ENCODE measurements at regions not wholly inside any gene's neighbourhood (a gene's known extent, or its start where the extent isn't known, plus 50 kb on each side); places are given as distances from the start of the nearest gene placed in this dataset.

DNA sequence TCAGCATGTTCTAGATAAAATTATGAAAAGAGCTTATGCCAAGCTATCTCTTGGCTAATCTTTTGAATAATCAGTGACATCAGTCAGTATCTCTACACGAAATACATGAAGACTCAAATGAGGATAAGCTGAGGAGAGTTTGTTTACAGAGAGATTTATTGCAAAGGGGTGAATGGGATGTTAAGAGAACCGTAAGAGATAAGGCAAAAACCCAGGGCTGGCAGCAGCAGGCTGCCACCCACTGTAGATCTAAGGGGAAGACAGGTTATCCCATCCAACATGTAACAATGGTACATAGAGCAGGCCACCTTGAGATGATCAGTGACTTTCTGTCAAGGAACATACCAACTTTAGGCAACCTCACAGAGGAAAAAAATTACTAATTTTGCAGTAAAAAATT lies 432.1 kb upstream of the NR3C2 start:
- H3K79me2 ChIP-seq (ENCODE audit: insufficient read depth): no peaks in the 10 kb centered on the region
- TF ChIP-seq EZH2 (IDR thresholded peaks at IDR 0.05; ENCODE audit: insufficient read depth, poor library complexity, severe bottlenecking) (no peak), EZH2phosphoT487 (IDR thresholded peaks at IDR 0.05; ENCODE audit: insufficient read depth, low read depth) (no peak)
- H3K27me3 ChIP-seq (replicated peaks; ENCODE audit: insufficient read depth): no peaks in the 10 kb centered on the region
- no peaks in the 10 kb centered on the region for H3K36me3 ChIP-seq (ENCODE audit: low read depth)
- no peak overlapping the region for H2AFZ ChIP-seq
- no peaks in the 10 kb centered on the region for H3K4me1 ChIP-seq (ENCODE audit: insufficient read depth)
- whole genome bisulfite sequencing, 2 experiments (ENCODE audit: low coverage in 1 of 2, low lambda C conversion rate in 2 of 2, missing lambda C conversion rate in 2 of 2): 11 to 14% methylated on average over 2 of the region's 2 CpGs
- in situ Hi-C loops (cut with MboI): no loop called here
- no peak overlapping the region for H3K27ac ChIP-seq
- no peak overlapping the region for H3K4me2 ChIP-seq (ENCODE audit: unreplicated experiment)
- H3K4me3 ChIP-seq: no peak overlapping the region
- no peaks in the 10 kb centered on the region for H3K9me2 ChIP-seq (ENCODE audit: insufficient read depth)
- no peak overlapping the region for H3K9ac ChIP-seq
- H3K9me3 ChIP-seq (ENCODE audit: low read depth): no peaks in the 10 kb centered on the region
- no peak for DNase-seq
- no peaks in the 10 kb centered on the region for H3F3A ChIP-seq (ENCODE audit: insufficient read depth)
- H4K20me1 ChIP-seq (ENCODE audit: insufficient read depth): no peaks in the 10 kb centered on the region

DNA sequence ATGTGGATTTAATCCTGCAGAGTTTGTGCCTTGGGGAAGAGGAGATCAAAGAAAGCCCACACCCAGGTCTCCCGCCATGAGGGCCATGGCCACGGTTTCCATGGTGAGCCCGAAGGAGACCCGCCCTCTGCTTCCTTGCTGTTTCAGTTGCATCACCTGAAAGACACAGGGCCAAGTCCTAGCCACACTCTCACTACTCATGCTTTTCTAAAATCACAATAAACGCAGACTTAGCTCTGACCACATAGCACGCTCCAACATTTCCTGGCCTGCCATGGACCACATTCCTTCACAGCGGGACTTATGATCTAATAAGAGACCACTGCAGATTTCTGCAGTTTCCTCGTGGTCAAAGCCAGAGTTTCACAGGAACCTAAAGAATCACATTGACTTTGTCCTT lies 426.0 kb upstream of the NR3C2 start:
- Histone ChIP-seq H2AFZ (no peak overlapping the region), H3K9me3 (ENCODE audit: low read depth) (no peaks in the 10 kb centered on the region), H3K4me2 (ENCODE audit: unreplicated experiment) (no peak overlapping the region), H3K79me2 (ENCODE audit: insufficient read depth) (no peaks in the 10 kb centered on the region), H3K27ac (no peak overlapping the region), H3K4me1 (ENCODE audit: insufficient read depth) (no peaks in the 10 kb centered on the region), H4K20me1 (ENCODE audit: insufficient read depth) (no peaks in the 10 kb centered on the region), H3K27me3 (replicated peaks; ENCODE audit: insufficient read depth) (no peaks in the 10 kb centered on the region), H3K36me3 (ENCODE audit: low read depth) (no peaks in the 10 kb centered on the region), H3F3A (ENCODE audit: insufficient read depth) (no peaks in the 10 kb centered on the region), H3K9ac (no peak overlapping the region), H3K4me3 (no peak overlapping the region), H3K9me2 (ENCODE audit: insufficient read depth) (no peaks in the 10 kb centered on the region)
- TF ChIP-seq EZH2 (IDR thresholded peaks at IDR 0.05; ENCODE audit: insufficient read depth, poor library complexity, severe bottlenecking) (no peak), EZH2phosphoT487 (IDR thresholded peaks at IDR 0.05; ENCODE audit: insufficient read depth, low read depth) (no peak)
- 44 to 53% methylated on average over 8 of the region's 8 CpGs for WGBS, 2 experiments (ENCODE audit: low coverage in 1 of 2, low lambda C conversion rate in 2 of 2, missing lambda C conversion rate in 2 of 2)
- in situ Hi-C loops (cut with MboI): no loop called here
- no peak for DNase-seq

DNA sequence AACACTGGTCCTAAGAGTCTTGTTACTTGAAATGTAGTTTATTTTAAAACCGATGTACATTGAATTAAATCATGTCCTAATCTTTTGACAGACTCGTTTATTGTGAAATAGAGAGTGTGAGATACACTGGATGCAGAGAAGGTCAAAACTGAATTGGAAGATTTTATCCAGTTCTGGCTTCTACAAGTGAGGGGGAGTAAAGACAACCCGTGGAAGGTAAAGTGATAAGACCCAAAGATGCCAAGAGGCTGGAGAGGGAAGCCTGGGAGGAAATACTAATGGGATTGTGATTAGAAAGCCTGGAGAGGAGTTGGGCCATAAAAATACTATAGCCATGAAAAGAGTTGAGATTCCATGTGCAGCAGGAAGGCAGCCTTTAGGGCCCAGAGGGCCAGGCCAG lies 424.5 kb upstream of the NR3C2 start:
- in situ Hi-C loops (cut with MboI): no loop called here
- H2AFZ ChIP-seq: no peak overlapping the region
- no peaks in the 10 kb centered on the region for H3K79me2 ChIP-seq (ENCODE audit: insufficient read depth)
- no peaks in the 10 kb centered on the region for H3F3A ChIP-seq (ENCODE audit: insufficient read depth)
- no peaks in the 10 kb centered on the region for H4K20me1 ChIP-seq (ENCODE audit: insufficient read depth)
- no peaks in the 10 kb centered on the region for H3K4me1 ChIP-seq (ENCODE audit: insufficient read depth)
- H3K36me3 ChIP-seq (ENCODE audit: low read depth): no peaks in the 10 kb centered on the region
- H3K27me3 ChIP-seq (replicated peaks; ENCODE audit: insufficient read depth): no peaks in the 10 kb centered on the region
- WGBS, 2 experiments (ENCODE audit: low coverage in 1 of 2, low lambda C conversion rate in 2 of 2, missing lambda C conversion rate in 2 of 2): 21 to 33% methylated on average over 3 of the region's 3 CpGs
- H3K9me2 ChIP-seq (ENCODE audit: insufficient read depth): no peaks in the 10 kb centered on the region
- DNase-seq: no peak
- H3K4me2 ChIP-seq (ENCODE audit: unreplicated experiment): no peak overlapping the region
- no peak overlapping the region for H3K4me3 ChIP-seq
- TF ChIP-seq EZH2 (IDR thresholded peaks at IDR 0.05; ENCODE audit: insufficient read depth, poor library complexity, severe bottlenecking): no peak
- TF ChIP-seq EZH2phosphoT487 (IDR thresholded peaks at IDR 0.05; ENCODE audit: insufficient read depth, low read depth): no peak
- H3K27ac ChIP-seq: no peak overlapping the region
- no peaks in the 10 kb centered on the region for H3K9me3 ChIP-seq (ENCODE audit: low read depth)
- H3K9ac ChIP-seq: no peak overlapping the region

DNA sequence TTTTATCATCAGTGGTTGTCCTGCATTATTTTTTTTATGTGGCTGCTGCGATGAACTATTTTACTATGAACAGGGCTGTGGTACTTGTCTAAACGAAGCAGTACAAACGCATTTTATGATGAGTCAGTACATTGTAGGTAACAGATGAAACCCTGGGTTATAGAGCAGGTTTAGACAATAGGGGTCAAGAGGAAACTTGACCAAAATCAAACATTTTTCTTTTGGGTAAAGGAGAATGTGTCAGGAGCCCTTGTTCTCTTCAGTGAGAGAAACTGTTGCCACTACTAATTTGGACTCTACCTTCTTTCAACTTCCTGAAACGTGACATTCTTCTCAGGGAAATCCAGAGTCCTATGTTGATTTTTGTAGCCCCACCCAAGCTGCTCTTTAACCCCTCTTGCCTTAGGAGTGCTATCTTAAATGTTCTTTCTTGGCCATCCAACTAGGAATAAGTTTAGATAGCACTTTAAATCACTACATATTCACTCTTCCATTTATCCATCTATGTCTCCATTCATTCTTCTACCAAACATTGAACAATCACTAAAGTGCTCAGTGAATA lies 415.8 kb upstream of the NR3C2 start:
- DNase-seq: no peak
- no peaks in the 10 kb centered on the region for H3K27me3 ChIP-seq (replicated peaks; ENCODE audit: insufficient read depth)
- H3K4me3 ChIP-seq: no peak overlapping the region
- H4K20me1 ChIP-seq (ENCODE audit: insufficient read depth): no peaks in the 10 kb centered on the region
- H3K36me3 ChIP-seq (ENCODE audit: low read depth): no peaks in the 10 kb centered on the region
- no peaks in the 10 kb centered on the region for H3K9me3 ChIP-seq (ENCODE audit: low read depth)
- H3F3A ChIP-seq (ENCODE audit: insufficient read depth): no peaks in the 10 kb centered on the region
- in situ Hi-C loops (cut with MboI): no loop called here
- H3K4me2 ChIP-seq (ENCODE audit: unreplicated experiment): no peak overlapping the region
- no peak overlapping the region for H2AFZ ChIP-seq
- H3K4me1 ChIP-seq (ENCODE audit: insufficient read depth): no peaks in the 10 kb centered on the region
- H3K9ac ChIP-seq: no peak overlapping the region
- H3K79me2 ChIP-seq (ENCODE audit: insufficient read depth): no peaks in the 10 kb centered on the region
- 35 to 43% methylated on average over 4 of the region's 4 CpGs for WGBS, 2 experiments (ENCODE audit: low coverage in 1 of 2, low lambda C conversion rate in 2 of 2, missing lambda C conversion rate in 2 of 2)
- H3K9me2 ChIP-seq (ENCODE audit: insufficient read depth): no peaks in the 10 kb centered on the region
- no peak overlapping the region for H3K27ac ChIP-seq
- TF ChIP-seq EZH2 (IDR thresholded peaks at IDR 0.05; ENCODE audit: insufficient read depth, poor library complexity, severe bottlenecking): no peak
- no peak for TF ChIP-seq EZH2phosphoT487 (IDR thresholded peaks at IDR 0.05; ENCODE audit: insufficient read depth, low read depth)
